ENCODE measurements at regions not wholly inside any gene's neighbourhood (a gene's known extent, or its start where the extent isn't known, plus 50 kb on each side); places are given as distances from the start of the nearest gene placed in this dataset.

DNA sequence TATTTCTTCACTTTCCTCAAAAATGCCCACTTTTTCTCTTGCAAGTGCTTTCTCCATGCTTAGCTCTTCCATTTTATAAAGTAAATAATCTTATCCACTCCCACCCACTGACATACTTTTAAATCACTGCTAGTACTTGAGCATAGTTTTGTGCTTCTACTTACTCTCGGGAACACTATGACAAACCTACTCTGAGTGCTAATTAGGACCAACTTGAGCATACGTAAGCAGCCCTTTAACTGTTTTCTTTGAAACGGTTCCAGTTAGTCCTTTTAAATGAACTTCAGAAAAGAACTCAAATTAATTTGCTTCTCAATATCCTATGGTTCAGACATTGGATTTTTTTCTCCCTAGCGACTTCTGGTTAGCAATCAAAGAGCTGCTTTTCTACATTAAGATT, 280.0 kb upstream of the SOX2 start:
- no peak for DNase-seq

DNA sequence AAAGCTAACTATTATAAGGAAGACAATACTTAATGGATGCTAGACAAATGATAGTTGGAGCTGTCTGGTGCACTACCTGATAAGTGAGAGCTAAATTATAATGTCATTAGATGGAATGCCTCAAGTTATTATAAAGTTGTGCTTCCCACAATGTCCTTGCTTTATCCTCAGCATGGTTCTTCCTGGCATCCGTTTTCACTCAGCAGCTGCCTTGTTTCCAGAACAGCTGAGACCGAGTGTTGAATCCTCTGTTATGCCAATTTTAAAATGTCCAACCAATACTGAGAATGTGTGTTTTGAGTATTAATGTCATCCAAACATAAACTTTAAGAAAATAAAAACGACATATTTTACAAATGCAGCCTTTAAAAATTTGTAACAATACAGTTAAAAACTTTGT, 286.7 kb upstream of the SOX2 start:
- DNase-seq = no peak

DNA sequence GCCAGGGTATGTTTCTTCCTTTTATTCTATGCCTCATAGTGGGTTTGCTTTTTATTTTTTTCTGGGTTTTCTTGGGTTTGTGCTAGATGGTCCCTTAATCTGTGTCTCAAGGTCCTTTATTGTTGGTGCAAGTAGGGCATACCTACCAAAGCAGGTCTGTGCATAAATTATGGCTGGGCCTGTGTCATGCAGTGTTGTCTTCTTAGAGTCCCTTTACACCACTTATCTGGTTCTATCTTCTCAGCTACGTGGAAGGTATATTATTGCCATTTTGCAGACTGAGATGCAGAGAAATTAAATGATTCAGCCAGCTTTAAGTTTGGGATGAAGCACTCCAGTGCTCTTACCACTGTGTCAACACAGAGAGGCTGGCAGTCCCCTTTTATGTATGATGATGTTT, 293.5 kb upstream of the SOX2 start:
- DNase-seq = no peak

DNA sequence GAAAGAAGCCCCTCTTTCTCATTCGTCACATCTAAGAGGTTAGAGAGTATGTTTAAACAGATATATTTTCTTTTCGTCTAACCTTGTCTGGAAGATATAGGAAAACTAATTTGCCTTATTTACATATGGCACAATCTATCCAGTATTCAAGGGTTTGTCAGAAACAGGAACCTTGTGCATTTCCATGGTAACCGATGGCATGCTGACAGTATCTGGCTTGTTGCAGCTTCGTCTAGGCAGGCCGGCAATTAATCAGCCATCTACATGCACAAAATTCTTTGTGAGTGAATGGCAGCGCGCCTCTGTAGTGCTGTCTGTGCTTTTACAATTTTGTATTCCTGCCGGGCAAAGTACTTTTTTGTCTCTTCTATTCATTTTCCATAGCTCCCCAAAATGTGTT, 294.0 kb upstream of the SOX2 start:
- no peak for DNase-seq

DNA sequence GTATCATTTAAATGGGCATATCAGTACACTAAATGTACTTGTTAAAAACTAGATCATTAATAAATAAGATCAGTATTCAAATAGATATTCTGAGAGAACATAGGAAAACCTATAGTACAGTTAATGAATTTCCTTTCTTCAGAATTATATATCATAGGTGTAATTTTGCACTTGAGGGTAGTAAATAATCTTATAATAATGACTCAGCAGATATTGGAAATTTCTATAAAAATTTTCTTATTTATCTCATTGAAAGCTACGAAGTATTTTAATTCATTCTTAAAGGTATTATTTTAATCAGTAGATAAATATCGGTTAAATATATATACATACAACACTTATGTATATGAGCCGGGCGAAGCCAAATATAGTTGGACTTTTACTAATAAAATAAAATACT, 300.9 kb upstream of the SOX2 start:
- no peak for DNase-seq

DNA sequence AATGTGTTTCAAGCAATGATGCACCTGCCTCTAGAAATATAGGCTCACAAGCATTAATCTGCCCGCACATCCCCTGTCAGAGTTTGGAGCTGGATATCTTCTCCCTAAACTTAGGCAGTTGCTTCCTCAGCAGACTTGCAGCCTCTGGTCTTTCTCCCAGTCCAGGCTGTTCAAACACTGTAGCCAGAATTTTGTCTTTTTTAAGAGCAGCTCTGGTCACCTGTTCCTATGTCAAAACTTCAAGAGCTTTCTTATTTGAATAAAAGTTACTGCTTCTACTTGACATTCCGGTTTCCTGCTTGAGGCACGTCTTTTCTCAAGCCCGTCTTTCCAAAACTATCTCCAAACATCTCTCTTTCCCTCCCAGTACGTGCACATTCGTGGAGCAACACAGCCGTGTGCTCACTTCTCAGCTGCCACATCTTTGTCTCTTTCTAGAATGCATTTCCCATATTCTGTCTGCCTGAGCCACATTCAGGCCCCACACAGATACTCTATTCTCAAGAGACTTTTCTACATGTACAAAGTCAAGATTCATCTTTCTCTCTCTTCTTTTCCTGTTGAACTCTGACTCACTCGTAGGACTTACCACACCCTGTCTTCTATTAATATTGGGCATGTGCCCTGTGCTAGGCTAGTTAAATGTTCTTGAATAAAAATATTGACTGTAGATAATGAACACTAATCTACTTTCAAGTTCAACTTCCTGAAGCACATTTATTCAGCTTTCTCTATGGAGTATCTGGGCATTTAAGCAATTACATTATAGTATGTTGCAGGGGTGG, 307.7 kb upstream of the SOX2 start:
- DNase-seq = no peak

DNA sequence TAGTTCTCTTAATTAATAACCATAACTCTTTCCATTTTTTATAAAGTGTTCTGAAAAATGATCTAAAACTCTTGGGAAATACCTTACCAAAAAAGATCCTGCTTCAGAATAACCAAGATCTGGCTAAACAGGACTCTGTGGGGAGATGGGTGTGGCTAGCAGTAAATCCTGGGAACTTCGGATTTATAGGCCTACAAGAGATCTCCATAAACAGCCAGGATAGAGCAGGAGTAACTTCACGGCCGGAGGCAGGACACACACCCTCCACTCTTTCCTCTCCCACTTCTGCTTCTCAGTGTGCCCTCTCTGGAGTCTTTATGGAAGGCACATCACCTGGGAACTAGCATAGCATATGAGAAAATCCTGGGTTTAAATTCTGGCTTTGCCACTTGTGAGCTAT, 309.4 kb upstream of the SOX2 start:
- DNase-seq = no peak

DNA sequence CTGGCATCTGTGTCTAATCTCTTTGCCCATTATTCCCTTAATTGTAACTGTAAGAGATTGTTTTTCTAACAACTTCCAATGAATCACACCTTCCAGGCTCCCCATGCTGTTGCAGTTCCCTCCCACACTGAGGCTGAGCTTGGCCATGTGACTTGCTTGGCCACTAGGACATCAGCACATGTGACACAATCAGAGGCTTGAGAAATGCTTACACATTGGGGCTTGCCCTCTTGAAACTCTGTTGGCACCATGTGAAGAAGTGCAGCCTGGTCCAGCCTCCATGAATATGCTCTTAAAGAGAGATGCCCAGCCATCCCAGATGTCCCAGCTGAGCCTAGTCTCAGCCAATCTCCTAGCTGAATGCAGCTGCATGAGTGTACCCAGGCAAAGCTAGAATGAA, 326.8 kb upstream of the SOX2 start:
- DNase-seq = no peak

DNA sequence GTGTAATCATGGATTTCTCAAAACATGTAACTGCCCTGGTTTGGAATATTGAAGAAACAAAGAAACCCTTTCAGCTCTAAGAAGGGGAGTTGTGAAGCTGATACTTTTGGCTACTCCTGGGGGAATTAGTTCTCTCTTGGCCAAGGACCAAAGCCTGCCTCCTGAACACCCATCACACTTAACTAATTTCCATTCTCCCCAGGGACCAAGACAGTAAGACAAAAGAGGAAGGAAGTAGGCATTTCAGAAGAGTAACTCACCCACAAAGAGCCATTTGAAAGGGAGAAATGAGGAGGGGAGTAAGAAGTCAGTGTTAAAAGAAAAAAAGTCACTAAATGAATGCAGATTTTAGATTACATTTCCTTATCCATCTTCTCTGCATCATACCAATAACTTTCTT, 328.0 kb upstream of the SOX2 start:
- no peak for DNase-seq

DNA sequence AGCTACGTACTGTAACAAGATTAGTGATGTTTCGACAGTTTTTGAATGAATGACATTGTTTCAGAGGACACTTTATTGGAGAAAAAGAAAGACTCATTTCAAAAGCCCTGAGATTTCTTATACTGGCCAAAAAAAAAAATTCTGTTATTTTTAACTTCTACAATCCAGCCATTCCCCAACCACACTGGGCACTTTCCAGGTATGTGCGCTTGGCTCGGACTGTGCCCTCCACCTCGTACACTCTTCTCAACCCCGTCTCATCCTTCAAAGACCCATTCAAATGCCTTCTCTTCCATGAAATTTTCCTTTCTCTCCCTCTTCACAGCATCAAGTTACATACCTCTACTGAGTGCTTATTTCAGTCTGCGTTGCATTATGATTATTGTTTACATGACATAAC, 328.5 kb upstream of the SOX2 start:
- DNase-seq = no peak

DNA sequence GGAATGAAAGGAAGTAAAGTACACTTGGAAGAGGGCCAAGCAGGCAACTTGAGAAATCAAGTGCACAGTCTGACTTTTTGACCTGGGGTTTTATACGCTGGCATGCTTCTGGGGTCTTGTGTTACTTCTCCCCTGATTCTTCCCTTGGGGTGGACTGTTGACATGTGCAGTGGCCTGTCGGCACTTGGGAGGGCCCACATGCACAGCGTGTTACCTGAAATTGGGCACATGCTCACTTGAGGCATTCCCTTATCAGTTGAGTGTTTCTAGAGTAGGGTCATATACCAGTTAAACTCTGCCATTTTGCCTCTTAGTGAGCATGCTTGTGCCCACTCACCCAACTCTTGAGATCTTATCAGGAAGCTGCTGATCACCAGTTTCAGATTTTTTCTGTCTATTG, 329.1 kb upstream of the SOX2 start:
- DNase-seq = no peak

DNA sequence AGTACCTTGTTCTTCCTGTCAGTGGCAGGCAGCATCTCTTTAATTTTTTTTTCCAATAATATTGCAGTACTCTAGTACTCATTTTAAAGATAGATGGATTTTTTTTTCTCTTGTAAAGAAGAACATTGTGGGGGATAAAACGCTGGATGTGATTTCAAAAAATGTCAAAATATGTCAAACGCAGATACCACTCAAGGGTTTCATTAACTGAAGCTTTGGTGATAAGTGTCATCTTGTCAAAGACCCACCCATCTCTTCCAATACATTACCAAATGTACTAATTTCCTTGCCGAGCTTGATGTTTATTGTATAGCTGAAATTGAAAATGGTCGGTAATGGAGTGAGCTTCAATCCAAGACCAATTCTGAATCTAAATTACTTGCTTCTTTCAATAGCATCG, 332.4 kb upstream of the SOX2 start:
- DNase-seq = no peak

DNA sequence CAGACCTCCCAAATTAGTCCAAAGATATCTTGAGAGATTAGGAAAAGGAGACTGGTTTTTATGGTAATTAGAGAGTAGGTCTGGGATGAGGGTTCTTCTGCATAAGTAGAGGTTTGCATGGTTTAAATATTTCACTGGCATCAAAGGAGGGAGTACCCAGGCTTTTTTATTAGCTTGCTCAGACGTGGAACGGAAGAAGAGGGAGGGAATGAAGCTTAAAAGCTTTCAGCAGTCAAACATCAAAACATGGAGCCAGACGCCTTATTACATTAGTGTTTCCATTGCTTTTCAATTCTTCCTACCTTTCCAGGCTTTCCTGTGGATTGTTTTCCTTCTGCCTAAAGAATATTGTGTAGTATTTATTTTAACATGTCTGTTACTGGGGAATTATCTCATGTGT, 342.1 kb upstream of the SOX2 start:
- DNase-seq = no peak

DNA sequence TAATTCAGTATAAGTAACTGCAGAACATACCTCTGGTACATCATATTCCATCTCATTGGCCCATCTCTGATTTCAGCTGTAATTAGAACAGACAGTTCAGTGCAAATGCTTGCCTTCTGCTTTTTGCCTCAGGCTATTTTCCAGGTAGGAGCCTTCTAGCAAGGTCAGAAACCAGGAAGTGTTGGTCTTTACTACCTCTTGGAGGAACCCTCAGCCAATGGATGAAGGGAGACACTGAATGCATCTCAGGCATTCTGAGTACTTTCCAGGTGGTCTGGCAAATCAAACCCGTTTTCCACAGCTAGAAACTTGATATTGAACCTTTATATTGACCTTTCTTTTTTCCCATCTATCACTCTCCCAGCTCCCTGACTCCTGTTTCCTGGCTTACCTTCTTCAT, 348.5 kb upstream of the SOX2 start:
- no peak for DNase-seq

DNA sequence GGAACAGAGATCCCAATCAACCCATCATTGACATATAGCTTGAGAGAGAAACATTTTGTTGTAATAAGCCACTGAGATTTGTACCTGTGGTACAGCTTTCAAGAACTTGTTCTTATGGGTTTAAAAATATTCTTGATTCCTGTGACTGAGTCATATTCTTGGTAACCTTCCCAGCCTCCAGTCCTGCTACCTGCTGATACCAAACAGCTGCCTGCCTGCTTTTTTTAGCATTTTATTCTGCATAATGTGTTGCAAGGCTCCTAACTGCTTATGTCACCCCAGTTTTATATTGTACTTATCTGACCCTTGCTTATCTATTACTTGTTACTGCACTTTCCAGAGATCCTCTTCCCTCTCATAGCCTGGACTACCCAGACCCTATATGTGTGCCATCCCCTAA, 349.3 kb upstream of the SOX2 start:
- no peak for DNase-seq

DNA sequence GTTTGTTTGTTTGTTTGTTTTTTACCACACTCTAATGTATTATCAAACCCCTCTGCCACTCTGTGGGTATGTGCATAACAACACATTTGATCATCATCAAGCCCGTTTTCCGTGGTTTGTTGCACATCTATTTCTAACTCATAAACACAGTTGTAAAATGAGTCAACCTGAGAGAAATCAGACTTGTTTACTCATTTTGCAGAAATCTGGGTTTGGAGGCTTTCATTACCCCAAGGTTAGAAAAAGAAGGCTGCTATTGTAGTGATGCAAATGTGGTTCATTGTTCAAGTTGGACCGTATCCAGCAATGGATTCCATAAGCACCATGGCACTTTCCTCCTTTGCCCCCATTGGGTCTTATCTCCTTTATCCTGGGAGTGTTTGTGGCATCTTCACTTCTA, 353.2 kb upstream of the SOX2 start:
- no peak for DNase-seq

DNA sequence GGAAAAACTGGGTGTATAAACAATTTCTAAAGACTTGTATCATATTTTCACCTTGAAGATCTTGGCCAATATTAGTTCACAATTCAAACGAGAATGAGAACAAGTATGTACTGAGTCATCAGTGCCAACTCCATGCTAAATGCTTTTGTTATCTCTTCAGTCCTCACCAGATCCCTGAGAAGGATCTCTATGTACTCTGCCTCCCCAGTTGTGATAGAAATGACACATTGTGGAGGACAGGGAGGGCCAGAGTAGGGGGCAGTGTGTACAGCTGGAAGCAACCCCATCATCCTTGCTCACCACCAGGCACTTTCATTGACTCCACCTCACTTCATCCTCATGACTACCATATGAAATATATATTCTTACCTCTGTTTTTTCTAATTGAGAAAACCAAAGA, 353.7 kb upstream of the SOX2 start:
- no peak for DNase-seq

DNA sequence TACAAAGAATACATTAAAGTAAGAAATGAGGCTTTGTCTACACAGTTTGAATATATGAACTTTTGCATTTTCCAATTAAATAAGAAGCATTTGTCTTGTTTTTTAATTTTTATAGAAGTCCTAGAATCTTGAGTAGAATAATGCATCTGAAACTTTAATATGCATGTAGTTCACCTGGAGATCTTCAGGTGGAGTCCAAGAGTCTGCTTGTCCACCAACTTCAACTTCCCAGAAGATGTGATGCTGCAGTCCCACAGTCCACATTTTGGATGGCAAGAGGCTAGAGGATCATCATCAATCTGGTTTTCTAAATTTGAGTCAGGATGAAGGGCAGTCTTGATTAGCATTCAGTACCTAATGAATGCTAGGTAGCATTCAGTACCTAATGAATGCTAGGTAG, 357.6 kb upstream of the SOX2 start:
- no peak for DNase-seq

DNA sequence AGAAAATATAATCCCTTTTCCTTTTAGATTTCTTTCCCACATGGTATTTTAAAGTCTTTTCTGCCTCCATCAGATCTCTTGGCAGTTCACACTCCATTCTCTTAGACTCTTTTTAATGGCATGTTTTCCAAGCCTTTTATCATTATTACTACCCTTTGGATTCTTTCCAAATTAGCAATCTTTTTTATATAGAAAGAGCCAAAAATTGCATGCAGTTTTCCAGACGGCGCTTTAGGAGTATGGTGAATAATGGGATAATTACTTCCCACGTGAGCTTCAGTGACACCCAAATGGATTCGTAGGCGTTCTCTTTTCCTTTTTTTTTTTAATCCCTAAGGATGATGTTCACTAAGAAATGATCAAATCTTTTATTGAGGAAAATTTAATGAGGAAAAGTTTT, 354.8 kb upstream of the DNAJC19 start:
- DNase-seq = no peak

DNA sequence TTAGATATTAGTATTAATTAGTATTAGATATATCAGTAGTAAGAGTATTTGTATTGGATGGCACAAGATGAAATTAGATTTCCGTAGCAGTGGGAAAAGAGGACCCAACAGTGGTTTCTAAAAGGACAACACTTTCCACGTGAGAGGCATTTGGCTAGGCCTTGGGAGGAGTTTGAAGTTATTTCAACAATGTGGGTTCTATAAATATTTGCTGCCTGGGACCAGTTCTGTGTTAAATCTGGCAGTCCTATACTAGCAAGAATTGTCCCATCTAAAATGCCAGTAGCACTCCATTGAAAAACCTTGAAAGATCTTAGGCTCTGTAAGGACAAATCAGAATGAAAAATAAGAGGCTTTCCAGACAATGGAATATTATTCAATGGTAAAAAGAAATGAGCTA, 347.1 kb upstream of the DNAJC19 start:
- no peak for DNase-seq

DNA sequence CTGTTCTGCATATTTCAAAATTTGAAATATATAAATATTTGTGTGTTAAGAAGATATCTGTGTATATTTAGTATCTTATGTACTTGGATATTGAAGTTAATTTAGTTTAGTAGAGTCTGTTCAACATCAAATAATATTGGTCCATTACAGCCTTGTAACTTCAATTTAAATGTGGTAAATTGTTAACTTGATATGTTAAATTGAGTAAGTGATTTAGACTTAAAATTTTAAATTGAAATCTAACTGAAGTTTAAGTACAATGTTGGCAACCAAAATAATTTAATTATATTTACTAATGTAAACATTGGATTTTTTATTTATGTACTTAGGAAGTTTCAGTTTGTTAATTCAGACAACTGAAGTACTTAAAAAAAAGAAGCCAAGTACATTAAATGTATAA, 343.9 kb upstream of the DNAJC19 start:
- DNase-seq = no peak

DNA sequence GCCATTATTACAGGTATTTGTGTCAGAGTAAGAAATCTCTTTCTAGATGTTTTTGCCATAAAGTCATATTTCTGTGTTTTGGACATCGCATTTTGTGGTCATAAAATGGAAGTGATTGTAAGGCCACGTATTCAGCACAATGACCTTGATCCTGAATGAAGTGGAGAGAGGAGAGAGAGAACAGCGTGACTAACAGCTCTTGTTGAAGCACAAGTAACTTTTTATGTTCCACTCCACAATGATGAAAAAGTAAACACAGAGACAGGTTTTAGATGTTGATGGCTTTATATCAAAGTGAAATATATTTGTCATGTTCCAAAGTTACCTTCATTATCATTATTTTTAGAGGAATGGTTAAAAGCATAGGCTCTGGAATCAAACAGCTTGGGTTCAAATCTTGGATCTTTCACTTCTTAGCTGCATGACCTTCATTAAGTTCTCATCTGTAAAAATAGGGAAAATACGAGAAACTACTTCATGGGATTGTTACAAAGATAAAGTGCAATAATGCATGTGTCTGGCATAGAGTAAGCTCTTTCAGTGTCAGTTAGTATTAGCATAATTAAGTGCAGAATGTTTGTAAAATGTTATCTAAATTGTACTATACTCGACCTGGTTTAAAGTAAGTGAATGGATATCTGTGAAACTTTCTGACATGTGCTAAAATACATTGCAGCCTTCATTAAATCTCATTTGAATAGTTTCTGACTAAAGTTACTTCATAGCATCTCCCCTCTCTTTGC, 341.5 kb upstream of the DNAJC19 start:
- DNase-seq = no peak

DNA sequence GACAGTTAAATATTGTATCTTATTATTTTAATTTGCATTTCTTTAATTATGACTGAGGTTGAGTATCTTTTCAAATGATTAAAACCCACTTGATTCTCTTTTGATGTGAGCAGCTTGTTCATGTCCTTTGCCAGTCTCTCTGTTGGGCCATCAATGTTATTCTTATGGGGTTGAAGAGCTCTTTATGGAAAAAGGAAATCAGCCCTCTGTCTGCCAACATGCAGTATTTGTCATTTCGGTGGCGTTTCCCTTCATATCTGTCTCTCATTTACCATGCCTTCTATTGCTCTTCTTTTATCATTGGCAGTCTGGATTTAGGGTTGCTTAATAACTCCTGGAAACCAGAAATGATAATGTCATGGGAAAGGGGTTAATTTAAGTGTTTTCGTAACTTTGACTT, 340.7 kb upstream of the DNAJC19 start:
- DNase-seq = no peak

DNA sequence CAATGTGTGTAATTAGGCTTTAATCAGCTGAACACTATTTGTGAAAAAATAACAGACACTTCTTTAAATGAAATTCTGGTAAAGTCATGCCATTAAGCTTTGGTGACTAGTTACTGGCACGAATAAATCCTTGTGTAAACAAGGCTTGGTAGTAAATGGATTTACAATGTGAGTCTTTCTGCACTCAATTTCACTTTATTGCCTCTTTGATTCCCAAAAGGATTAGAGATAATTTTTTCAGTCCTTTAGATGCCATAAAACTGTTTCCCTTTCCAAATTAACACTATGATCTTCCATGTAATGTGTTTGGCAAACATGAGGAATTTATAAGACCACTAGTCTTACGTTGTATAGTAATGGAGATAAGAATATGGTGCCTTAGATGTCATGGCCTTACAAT, 339.5 kb upstream of the DNAJC19 start:
- DNase-seq = no peak

DNA sequence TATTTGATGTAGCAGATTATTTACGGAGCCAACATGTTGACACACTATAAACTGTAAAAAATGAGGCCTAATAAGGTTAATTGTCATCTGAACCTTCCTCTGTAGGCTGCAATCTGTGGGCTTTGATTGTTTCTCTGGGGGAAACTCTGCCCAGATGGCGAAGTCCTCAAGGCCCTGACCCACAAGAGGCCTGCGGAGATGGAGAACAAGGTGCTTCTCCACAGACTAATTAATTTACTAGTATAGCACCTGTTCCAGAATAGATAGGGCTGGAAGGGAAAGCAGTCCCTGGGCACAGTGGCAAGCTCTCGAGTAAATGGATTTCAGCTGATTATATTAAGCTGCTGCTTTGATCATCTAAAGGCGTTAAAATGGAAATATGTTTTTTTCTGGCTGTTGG, 338.8 kb upstream of the DNAJC19 start:
- no peak for DNase-seq

Data from inflammatory macrophage treated with lipopolysaccharide for 1 hour (primary cell).